HG02852 (cell line): ENCODE measurements at regions not wholly inside any gene's neighbourhood (a gene's known extent, or its start where the extent isn't known, plus 50 kb on each side); places are given as distances from the start of the nearest gene placed in this dataset.

Experiments used
- ATAC-seq: cut with Tn5 transposase; IDR thresholded peaks from one replicate; pipeline ENCODE4 v1.9.1; 2021; ENCODE audit warnings: mild to moderate bottlenecking, moderate library complexity; ENCODE audit not compliant: unreplicated experiment

DNA sequence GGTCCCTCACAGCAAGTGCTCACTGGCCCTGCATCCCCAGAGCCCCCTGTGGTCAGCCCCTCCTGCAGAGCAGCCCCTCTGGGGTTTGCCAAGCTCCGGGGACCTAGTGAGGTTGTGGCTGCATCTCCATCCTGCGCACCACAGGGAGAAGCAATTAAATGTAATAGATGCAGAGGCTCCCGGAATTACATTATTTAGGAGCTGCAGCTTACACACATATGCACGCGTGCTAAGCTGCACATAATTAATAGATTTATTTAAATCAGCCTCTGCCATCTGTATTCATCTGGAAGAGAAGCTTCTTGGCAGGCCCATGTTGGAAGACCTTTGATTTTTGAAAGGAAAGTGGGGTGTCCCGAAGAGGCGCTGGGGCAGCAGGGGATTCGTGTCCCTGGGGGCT is 1271.5 kb downstream of the BRD1 start:
- no peak for ATAC-seq

DNA sequence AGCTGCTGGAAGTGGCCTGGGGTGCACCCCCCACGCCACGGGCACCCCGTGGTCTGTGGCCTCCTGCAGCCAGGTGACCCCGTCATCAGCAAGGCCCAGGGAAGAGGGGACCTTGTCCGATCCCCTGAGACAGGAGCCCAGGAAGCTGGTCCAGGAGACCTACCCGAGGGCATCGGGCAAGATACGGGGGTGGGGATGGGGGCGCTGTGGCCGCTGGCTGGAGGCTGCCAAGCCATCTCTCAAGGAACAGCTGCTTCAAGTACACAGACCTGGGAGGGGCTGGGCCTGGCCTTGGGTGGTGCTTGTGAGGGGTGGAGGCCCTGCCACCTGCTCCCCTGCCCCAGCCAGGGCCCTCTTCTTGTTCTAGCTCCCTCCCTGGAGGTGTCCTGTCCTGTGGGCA is 1272.1 kb downstream of the BRD1 start:
- no peak for ATAC-seq

DNA sequence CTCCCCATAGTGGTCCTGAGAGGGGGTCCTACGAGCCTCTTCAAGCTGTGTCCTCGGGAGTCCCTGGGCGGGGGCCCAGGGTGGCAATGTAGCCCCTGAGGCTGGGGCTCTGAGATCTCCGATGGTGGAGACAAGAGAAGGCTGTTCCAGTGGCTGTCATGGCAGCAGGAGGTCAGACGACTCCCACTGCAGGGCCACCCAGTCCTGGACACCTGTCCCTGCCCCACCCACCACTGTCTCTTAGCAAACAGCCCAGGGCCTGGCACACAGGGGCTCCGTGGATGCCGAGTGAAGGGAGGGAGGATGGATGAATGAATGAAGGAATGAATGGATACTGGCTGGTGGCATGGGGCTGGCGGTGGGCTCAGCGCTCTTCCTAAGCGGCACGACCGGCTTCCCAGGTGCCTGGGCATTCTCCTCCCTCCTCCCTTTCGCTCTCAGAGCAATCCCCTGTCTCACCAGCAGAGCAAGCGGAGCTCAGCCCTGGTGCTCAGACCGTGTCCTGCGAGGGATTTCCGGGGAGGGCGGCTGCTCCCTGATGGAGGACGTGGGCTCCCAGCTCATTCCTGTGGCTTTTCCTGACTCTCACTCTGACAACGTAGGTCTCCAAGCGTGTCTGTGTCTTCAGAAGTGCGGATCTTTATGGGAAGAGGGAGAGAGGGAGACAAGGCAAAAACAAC is 1272.6 kb downstream of the BRD1 start:
- ATAC-seq: no peak

DNA sequence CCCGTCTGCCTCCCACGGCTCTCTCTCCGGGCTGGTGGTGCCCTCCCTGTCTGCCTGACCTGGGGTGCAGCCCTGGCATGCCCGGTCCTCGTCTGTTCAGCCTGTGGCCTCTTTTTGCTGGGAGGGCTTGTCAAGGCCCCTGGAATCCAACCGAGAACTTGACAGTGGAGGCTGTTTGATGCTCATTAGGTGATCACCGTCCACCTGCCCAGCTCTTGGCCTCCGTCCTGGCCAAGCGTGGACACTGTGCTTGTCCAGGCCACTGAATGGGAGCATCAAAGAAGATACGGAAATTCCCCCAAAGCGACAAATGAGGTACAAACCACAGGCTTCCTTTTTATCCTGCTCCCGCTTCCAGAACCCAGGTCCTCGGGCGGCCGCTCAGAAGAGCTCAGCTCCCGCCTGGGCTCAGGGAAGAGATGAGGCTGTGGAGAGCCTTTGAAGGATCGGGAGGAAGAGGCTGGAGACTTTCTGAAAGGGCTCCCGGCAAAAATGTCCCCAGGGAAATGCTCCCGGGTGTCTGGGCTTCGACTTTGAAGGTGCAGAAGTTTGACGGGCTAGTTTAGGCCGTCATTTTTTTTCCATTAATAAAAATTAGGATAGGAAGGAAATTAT is 1273.9 kb downstream of the BRD1 start:
- ATAC-seq: no peak

DNA sequence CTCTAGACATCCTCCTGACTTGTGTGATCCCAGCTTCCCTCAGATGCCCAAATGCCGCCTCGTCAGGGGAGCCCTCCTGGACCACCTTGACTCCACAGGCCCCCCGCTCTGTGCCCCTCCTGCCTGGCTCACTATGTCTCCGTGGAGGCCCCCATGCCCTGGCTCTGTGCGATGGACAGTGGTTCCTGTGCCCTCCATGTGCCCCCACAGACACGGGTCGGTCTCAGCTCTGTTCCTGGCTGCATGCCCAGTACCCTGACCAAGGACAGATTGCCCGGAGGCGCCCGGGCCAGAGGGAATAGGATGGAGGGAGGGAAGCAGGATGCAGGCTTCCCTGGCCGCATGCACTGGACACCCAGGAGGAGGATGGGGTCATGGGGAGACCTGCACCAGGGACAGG is 1274.6 kb downstream of the BRD1 start:
- no peak for ATAC-seq

DNA sequence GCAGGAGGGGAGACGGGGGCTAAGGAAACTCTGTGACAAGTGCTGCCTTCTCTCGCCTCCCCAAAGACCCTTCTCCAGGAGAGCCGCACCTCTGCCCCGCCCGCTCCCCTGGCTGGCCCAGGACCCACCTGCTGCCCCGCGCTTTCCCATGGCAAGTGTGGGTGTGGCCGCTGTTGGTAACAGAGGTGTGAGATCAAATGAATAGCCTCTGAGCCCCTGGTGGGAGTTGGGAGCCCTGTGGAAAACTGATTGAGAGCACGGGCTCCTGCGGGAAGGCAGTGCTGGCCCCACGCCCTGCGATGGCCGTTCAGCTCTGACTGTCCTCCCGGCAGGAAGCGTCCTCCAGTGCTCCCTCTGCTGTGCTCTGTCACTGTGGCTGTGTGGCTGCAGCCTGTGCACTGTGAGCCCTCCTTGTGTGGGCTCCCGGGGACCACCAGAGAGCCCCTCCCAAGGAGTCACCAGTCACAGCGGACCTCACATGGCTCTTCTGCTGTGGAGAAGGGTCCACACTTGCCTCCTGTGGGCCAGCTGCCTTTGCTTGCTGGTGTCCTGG is 1275.9 kb downstream of the BRD1 start:
- no peak for ATAC-seq

DNA sequence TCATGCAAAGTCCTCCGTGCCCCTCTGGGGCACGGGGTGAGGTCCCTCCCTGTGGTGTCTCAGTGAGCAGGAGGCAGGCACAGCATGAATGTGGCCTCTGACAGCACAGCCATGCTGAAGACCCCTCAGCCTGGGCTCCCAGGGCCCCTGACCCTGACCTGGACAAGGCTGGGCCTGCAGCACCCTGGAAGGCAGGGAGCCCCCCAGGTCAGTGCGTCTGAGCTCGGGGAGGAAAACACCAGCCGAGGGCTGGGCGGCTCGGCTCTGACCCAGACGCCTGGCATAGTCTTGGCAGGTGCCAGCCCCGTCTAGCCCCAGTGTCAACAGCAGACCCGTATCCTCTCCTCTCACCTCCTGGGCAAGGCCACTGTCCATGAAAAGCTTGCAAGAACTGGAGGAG is 1276.6 kb downstream of the BRD1 start:
- no peak for ATAC-seq

DNA sequence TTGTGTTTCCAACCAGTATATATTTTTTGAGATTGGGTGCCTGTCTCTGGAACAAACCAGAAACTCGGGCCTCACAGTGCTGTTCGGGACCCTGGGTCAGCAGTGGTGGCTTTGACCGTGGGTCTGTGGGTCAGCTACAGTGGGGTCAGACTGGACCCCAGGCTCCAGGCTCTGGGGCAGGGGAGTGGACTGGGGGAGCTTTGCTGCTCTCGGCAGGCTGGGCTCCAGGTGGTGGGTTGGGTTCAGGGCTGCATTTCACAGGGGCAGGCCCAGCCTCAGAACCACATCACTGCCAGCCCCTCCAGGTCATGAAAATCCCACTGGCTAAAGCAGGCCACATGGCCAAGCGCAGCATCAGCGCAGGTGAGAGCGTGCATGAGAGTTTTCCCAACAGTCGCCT is 1279.3 kb downstream of the BRD1 start:
- no peak for ATAC-seq

DNA sequence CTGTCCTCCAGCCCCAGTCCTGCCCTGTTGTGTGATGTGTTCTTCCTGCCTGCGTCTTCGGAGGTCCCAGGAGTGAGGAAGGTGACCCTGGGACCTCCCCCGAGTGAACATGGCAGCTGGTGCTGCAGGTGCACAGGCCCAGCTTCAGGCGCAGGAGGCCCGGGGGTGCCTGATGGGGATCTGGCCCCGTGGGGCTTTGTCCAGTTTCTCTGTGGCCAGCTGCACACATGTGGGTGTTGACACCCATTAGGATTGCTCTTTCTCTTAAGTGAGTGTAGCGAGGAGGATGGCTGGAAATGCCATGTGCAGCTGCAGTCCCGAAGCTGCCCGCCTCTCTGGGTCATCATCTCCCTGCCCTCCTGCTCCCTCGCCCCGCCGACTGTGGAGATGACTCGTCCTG is 1279.7 kb downstream of the BRD1 start:
- ATAC-seq: no peak

DNA sequence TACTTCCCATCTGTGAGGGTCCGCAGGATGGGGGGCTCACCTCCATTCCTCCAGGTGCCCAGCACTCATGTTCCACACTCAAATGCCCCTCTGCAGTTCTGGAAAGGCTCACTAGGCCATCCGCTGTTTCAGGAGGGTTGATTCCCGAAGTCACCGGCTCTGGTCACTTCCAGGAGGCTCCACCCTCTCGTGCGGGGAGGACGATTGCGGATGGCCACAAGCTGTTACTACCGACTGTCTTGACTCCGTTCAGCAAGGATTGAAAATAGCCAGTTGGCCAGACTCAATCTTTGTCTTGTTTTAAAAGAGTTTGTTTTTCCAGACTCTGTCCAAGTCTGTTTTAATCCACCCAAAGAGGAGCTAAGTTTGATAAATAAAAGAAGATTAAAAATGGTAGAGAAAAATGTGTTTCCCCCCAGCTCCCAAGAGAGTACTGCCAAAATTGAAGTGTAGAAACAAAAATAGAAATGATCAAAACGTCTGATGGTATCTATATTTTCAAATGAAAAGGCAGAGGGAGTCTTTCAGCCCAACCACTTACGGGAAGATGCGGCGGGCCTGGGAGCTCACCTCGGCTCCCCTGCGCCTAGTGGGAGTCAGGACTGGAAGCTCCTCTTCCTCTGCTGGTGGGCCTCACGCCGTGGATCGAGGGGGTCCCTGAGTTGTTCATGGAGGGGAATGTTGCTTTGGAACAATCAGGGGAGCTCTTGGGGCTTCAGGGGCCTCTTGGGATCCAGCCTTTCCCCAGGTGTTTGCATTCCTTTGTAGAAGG is 1280.8 kb downstream of the BRD1 start:
- ATAC-seq: no peak

DNA sequence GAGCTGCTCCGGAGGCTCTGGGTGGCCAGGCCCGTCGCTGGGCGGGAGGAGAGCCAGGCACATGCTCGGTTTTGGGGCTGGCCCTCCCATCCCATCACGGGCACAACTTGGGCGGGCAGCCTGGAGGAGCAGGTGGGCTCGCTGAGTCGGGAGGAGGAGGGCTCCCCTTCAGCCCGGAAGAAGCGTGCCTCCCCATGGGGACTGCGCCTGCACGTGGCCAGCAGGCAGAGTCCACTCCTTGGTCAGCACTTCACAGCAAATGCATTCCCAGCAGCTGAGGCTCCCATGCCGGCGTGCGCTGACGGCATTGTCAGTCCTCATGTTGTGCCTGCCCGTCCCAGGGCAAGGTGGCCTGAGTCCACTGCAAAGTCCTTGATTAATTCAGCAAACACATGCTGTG is 1281.7 kb downstream of the BRD1 start:
- no peak for ATAC-seq

DNA sequence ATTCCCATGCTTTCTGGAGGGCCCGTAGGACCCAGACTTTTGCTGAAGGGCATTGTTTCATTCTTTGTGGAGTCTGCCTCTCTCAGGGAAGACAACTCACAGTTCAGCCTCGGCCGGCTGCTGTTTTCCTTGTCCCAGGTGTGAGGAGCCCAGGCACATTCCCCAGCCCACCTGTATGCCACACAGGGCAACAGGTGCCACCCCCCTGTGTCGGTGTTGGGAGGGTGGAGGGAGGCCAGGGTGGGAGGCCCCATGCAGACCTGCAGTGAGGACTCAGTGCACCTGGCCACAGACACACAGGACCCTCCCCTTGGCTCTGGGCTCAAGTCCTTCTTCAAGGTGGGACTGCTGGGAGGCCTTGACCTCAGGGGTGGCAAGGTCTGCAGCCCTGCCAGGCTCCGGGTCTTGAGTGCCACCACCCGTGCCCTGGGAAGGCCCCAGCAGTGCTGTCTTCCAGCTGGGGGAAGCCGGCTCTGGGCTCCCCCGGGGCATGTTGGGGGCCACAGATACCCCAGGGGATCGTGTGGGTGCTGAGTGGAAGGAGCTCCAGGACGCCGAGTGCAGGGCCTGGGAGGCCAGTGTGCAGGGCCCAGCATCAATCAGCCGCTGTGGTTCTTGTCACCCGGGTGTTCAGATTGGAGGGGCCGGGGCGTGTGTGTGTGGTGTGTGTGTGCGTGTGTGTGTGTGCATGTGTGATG is 1286.1 kb downstream of the BRD1 start:
- ATAC-seq: no peak

DNA sequence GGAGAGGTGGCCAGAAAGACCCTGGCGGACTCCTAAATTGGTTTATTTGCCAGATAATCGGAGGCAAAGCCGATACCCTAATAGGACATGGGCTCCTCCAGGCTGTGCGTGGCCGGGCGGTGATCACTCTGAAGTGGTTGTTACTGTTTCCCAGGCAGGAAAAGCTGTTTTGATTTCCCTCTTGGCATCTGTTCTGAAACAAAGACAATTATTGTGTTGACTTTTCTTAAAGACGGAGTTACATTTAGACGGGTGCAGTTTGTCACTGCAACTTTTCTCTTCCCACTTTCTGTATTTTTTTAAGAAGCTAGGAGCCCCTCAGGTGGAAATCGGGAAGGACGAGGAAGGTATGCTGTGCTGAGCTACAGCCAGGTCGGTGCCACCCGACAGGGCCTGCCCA is 1288.4 kb downstream of the BRD1 start:
- no peak for ATAC-seq

DNA sequence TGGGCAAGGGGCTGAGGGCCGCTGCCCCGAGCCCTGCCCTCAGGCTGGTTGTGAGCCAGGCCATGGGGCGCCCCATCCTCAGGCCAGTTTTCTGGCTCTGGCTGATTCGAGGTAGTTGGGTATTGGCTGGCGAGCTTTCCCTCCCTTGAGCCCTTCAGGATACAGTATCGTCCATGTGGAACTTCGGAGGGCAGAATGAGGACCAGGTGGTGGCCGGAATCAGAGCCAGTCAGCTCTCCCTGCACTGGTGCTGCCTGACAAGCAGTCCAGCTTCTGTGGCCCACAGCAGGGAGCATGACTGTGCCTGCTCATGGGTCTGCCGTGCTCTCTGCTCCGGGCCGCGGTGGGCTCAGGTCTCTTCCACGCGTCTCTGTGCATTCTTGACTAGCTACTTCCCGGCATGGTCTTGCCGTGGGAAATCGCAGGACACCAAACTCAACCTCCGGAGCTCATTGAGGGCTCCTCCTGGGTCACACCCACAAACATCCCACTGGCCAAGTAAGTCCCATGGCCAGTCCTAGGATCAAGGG is 1289.3 kb downstream of the BRD1 start:
- no peak for ATAC-seq

DNA sequence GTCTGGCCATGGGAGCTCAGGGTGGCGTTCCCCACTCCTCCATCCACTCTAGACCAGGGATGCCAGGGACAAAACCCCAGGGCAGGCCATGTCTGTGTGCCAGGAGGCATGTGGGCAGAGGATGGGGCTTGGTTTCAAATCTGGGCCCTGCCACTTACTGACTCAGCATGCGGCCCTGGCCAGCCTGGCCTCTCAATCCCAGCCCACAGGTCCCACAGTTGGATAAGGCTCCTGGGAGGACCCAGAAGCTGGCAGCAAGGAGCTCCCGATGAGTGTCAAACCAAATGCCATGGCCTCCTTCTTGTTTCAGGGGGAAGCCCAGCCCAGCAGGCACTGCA is 1290.4 kb downstream of the BRD1 start:
- no peak for ATAC-seq

DNA sequence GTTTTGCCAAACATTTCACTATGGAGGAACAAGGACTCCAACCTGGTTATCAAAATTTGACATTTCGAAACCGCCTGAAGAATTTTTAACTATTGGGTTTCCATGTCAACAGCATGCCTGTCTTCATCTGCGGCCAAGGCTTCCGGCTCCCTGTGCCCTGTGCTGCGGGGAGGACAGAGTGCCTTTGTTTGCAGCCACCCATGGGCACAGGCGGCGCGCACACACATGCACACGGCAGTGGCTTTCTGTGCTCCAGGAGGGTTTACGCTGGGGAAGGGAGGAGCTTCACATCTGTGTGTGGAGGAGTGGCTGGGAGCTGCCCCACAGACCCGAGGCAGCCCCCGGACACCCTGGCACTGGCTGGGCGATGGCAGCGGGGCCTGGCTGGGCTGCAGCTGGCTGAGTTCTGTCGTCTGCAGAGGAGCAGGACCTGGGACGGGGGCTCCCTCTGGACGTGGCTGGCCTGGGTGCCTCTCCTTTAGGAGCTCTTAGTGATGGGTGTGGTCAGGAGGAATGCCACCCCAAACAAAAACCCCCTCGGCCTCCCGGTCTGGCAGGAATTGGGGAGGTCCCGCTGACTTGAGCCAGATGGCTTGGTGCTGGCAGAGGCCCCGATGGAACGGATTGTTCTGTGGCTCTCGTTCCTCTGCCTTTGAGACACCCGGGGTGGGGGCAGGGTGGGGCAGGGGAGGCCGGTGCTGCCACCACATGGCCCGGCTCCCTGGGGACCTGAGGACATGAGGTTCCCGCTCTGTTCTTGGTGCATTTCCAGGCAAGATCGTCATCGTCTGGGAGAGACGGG is 1290.9 kb downstream of the BRD1 start:
- ATAC-seq: no peak

DNA sequence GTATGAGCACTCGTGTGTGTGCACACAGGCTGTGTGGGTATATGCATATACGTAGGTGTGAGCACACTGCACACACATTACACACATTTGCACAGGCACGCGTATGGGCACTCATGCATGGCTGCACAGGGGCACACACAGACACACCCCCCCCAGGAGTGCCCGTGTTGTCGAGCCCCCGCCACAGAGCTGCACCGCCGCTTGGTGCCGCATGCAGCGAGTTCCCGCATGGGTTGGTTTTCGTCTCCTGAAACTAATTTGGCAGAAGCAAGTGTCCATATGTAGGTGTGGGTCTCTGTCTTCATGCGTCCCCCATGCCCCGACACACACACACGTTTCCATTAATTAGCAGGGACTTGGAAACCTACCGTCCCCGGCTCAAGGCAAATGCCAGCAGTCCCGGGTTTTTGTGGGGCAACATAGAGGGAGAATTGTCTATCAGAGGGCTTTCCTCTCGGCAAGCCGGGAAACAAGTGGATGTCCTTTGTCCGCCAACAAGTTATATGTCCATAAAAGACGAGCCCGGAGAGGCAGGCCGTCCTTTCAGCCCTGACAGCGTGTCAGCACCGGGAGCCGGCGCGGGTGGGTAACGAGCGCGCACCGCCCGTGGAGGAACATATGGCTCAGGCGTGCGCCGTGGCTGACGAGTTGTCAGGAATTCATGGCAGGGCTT is 1291.7 kb downstream of the BRD1 start:
- no peak for ATAC-seq

DNA sequence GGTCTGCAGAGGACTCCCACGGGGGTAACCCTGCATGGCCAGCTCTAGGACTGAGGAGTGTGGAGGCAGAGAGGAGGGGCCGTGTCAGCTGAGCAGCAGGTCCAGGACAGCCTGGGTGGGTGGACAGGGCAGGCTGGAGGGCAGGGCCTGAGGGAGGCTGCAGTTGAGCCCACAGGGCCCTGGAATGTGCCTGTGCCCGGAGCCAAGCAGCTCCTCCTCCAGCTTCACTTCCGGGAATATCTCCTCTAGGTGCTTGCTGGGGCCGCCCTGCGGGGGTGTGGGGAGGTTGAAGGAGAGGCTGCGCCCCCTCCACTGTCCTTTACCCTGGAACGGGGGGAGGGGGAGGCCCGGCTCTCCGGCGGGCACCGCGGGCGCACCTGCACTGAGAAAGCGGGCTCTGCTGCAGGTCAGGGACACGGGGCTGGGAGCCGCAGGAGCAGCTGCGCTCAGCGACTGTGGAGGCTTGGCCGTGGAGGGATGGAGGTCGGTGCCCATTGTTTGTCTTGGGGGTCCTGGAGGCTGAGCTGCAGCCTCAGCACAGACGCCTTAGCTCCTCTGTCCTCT is 1293.2 kb downstream of the BRD1 start:
- no peak for ATAC-seq

DNA sequence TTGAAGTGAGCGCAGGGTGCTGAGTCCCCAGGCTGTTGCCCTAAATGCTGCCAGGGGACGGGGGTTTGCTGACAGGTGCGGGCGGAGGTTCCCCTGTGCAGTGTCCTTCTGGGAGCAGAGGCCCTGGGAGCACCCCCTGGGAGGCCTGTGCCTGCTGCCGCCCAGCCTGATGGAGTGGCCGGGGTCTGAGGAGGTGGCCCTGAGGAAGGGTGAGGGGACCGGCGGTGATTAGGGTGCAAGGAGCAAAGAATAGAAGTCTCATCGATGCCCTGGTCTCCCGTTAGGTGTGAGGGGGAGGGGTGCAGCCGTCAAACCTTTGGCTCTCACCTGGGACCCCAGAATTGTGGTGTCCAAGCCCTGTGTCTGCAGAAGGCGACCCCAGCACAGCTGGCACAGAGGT is 1294.7 kb downstream of the BRD1 start:
- no peak for ATAC-seq
